Activated B cell treated with CpG ODN at 0.5 μM for 24 hours (primary cell): ENCODE measurements at regions not wholly inside any gene's neighbourhood (a gene's known extent, or its start where the extent isn't known, plus 50 kb on each side); places are given as distances from the start of the nearest gene placed in this dataset.

Experiments used
- ATAC-seq: fragments of 200-7000 bp; cut with Tn5 transposase; one replicate; pipeline ENCODE4 v1.10.0; 2021; ENCODE audit warnings: low read depth, mild to moderate bottlenecking, moderate library complexity
- CTCF ChIA-PET: fragments of 350-600 bp; sonication (Branson Sonifier 250); formaldehyde crosslinking; loops from one replicate; lab custom pipeline; 2021; ENCODE audit warnings: antibody characterized with exemption; lab: Charles Lee
- POLR2A ChIA-PET: fragments of 350-600 bp; sonication (Branson Sonifier 250); formaldehyde crosslinking; loops from one replicate; lab custom pipeline; 2021; ENCODE audit warnings: antibody characterized with exemption; lab: Charles Lee
- DNase-seq: peaks from one replicate; pipeline ENCODE4 v3.0.0; 2022
- H3K27ac Mint-ChIP-seq: one replicate; pipeline ENCODE4 v1.8.0; 2020; ENCODE audit warnings: mixed read lengths
- H3K27me3 Mint-ChIP-seq: one replicate; pipeline ENCODE4 v1.8.0; 2021; ENCODE audit warnings: mixed read lengths
- H3K36me3 Mint-ChIP-seq: one replicate; pipeline ENCODE4 v1.8.0; 2021; ENCODE audit warnings: low read depth, mixed read lengths
- H3K4me1 Mint-ChIP-seq: one replicate; pipeline ENCODE4 v1.8.0; 2021; ENCODE audit warnings: mixed read lengths
- H3K4me3 Mint-ChIP-seq: one replicate; pipeline ENCODE4 v1.8.0; 2020; ENCODE audit warnings: mild to moderate bottlenecking, mixed read lengths
- H3K9me3 Mint-ChIP-seq: one replicate; pipeline ENCODE4 v1.8.0; 2020; ENCODE audit warnings: mixed read lengths
- CTCF ChIP-seq: fragments of 200-600 bp; IDR thresholded peaks from one replicate; pipeline ENCODE4 v1.8.0; 2022; ENCODE audit warnings: antibody characterized with exemption, mild to moderate bottlenecking
- intact Hi-C: fragments of 100-400 bp; cut with micrococcal nuclease; formaldehyde crosslinking; loops from one replicate; pipeline ENCODE4 v1.15.1; 2024

GRCh38 chr13:106099765-106100164, 435.7 kb downstream of the EFNB2 start:
- Mint-ChIP-seq H3K27me3 (no peaks in the 10 kb centered on the region), H3K4me1 (no peaks in the 10 kb centered on the region), H3K36me3 (no peaks in the 10 kb centered on the region), H3K4me3 (no peak overlapping the region), H3K27ac (no peak overlapping the region), H3K9me3 (no peaks in the 10 kb centered on the region)
- CTCF ChIA-PET: no interaction called here
- ATAC-seq: no peak
- DNase-seq: no peak
- POLR2A ChIA-PET: no interaction called here
- intact Hi-C loops: no loop called here
- TF ChIP-seq CTCF: no peak

GRCh38 chr13:106098778-106099177, 436.7 kb downstream of the EFNB2 start:
- no peaks in the 10 kb centered on the region for H3K36me3 Mint-ChIP-seq
- H3K4me1 Mint-ChIP-seq: no peaks in the 10 kb centered on the region
- CTCF ChIA-PET: no interaction called here
- H3K9me3 Mint-ChIP-seq: no peaks in the 10 kb centered on the region
- H3K4me3 Mint-ChIP-seq: no peak overlapping the region
- ATAC-seq (no peak), DNase-seq (no peak)
- no peaks in the 10 kb centered on the region for H3K27me3 Mint-ChIP-seq
- H3K27ac Mint-ChIP-seq: no peak overlapping the region
- POLR2A ChIA-PET: no interaction called here
- TF ChIP-seq CTCF: no peak
- intact Hi-C loops: no loop called here

DNA sequence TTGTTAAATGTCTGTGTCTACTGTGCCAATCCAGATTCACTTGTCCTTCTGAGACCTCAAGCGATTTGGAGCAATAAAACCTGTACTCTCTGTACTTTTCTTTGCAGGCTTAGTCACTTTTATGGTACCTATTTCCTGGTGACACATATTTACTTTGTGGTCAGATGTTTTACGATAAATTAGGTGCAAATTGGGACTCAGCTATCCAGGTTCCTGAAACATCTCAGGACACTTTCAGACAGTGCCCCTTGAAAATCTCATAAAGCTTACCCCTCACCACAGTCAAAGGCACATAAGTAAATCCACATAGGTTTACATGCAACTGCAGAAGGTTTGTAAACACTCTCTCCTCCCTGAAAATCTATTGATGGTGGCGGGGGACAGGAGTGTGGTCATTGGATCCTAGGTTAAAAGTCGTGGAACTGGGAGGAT, 438.8 kb downstream of the EFNB2 start:
- no peak for TF ChIP-seq CTCF
- CTCF ChIA-PET: no interaction called here
- H3K36me3 Mint-ChIP-seq: no peaks in the 10 kb centered on the region

GRCh38 chr13:106095919-106096318, 439.5 kb downstream of the EFNB2 start:
- Mint-ChIP-seq H3K27ac (no peak overlapping the region), H3K4me1 (no peaks in the 10 kb centered on the region), H3K36me3 (no peaks in the 10 kb centered on the region), H3K9me3 (no peaks in the 10 kb centered on the region), H3K27me3 (no peaks in the 10 kb centered on the region), H3K4me3 (no peak overlapping the region)
- ChIA-PET POLR2A (no interaction called here), CTCF (no interaction called here)
- no peak for TF ChIP-seq CTCF
- no peak for DNase-seq
- intact Hi-C loops: no loop called here
- no peak for ATAC-seq

More for the DNA sequence above, 438.8 kb downstream of the EFNB2 start:
- Mint-ChIP-seq H3K4me3 (no peak overlapping the region), H3K27me3 (no peaks in the 10 kb centered on the region), H3K4me1 (no peaks in the 10 kb centered on the region), H3K9me3 (no peaks in the 10 kb centered on the region), H3K27ac (no peak overlapping the region)
- POLR2A ChIA-PET: no interaction called here
- DNase-seq (no peak), ATAC-seq (no peak)
- intact Hi-C loops: no loop called here

DNA sequence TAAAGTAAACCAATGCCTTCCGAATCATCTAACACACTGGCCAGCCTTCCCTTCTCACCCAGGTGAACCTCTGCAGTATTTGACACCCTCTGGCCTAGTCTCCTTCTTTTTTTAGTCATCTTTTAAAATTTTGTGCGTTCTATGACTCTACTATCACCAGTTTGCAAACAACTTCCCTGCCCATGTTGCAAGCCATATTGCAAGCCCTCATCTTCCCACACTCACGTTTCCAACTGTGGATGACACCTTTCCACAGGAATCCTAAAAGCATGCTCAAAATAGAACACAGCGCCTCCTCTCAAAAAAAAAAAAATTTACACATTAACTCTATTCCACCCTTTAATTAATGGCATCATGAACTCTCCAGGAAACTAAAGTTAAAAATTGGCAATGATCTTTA, 440.1 kb downstream of the EFNB2 start:
- ChIA-PET CTCF (no interaction called here), POLR2A (no interaction called here)
- Mint-ChIP-seq H3K4me3 (no peak overlapping the region), H3K36me3 (no peaks in the 10 kb centered on the region), H3K27me3 (no peaks in the 10 kb centered on the region), H3K27ac (no peak overlapping the region), H3K9me3 (no peaks in the 10 kb centered on the region), H3K4me1 (no peaks in the 10 kb centered on the region)
- intact Hi-C loops: no loop called here
- DNase-seq (no peak), ATAC-seq (no peak)
- TF ChIP-seq CTCF: no peak
